ENCODE measurements at regions not wholly inside any gene's neighbourhood (a gene's known extent, or its start where the extent isn't known, plus 50 kb on each side); places are given as distances from the start of the nearest gene placed in this dataset.

- H3K4me1 ChIP-seq: peaks cover 0 to 11% (median 0%) of the 10 kb centered on the region in 4 donors
- no peak for DNase-seq (ENCODE audit: low spot score in 2 of 2)
- no peaks in the 10 kb centered on the region for H3K9me3 ChIP-seq
- H3K4me3 ChIP-seq: no peak overlapping the region
- no peaks in the 10 kb centered on the region for H3K36me3 ChIP-seq
- no peak for TF ChIP-seq POLR2A (IDR thresholded peaks at IDR 0.05)
- no peak for TF ChIP-seq EP300 (IDR thresholded peaks at IDR 0.05)
- no peak for TF ChIP-seq CTCF (IDR thresholded peaks at IDR 0.05)
- no peaks in the 10 kb centered on the region for H3K27me3 ChIP-seq
- H3K27ac ChIP-seq: no peak overlapping the region
- 83 to 84% methylated on average over 19 of the region's 19 CpGs for WGBS, 2 donors
Measured at GRCh38 chr1:4517186-4517954, 137.0 kb upstream of the AJAP1 start.

GRCh38 chr1:4518621-4519020 lies 135.8 kb upstream of the AJAP1 start:
- Histone ChIP-seq H3K4me3 (no peak overlapping the region), H3K27me3 (no peaks in the 10 kb centered on the region), H3K36me3 (no peaks in the 10 kb centered on the region), H3K27ac (no peak overlapping the region), H3K4me1 (peaks cover 0 to 3% (median 0%) of the 10 kb centered on the region in 4 donors), H3K9me3 (no peaks in the 10 kb centered on the region)
- WGBS, 2 donors: 94 to 95% methylated on average over 7 of the region's 7 CpGs
- DNase-seq (ENCODE audit: low spot score in 2 of 2): no peak
- TF ChIP-seq POLR2A (IDR thresholded peaks at IDR 0.05): no peak

- Histone ChIP-seq H3K27me3 (no peaks in the 10 kb centered on the region), H3K9me3 (no peaks in the 10 kb centered on the region), H3K27ac (no peak overlapping the region), H3K36me3 (no peaks in the 10 kb centered on the region), H3K4me3 (no peak overlapping the region), H3K4me1 (no peaks in the 10 kb centered on the region)
- 87 to 93% methylated on average over 6 of the region's 6 CpGs for WGBS, 2 donors
- DNase-seq (ENCODE audit: low spot score in 2 of 2): no peak
- TF ChIP-seq CTCF (IDR thresholded peaks at IDR 0.05) (no peak), POLR2A (IDR thresholded peaks at IDR 0.05) (no peak), EP300 (IDR thresholded peaks at IDR 0.05) (no peak)
Measured at GRCh38 chr1:4519954-4520353, 134.5 kb upstream of the AJAP1 start.

GRCh38 chr1:4523551-4523950 lies 130.9 kb upstream of the AJAP1 start:
- Histone ChIP-seq H3K27me3 (no peaks in the 10 kb centered on the region), H3K36me3 (no peaks in the 10 kb centered on the region), H3K27ac (no peak overlapping the region), H3K4me1 (no peaks in the 10 kb centered on the region), H3K4me3 (no peak overlapping the region), H3K9me3 (no peaks in the 10 kb centered on the region)
- TF ChIP-seq POLR2A (IDR thresholded peaks at IDR 0.05) (no peak), CTCF (IDR thresholded peaks at IDR 0.05) (no peak), EP300 (IDR thresholded peaks at IDR 0.05) (no peak)
- no peak for DNase-seq (ENCODE audit: low spot score in 2 of 2)
- 66 to 73% methylated on average over 4 of the region's 4 CpGs for WGBS, 2 donors

- H3K27me3 ChIP-seq: no peaks in the 10 kb centered on the region
- H3K27ac ChIP-seq: no peak overlapping the region
- WGBS, 2 donors: 45 to 54% methylated on average over 8 of the region's 8 CpGs
- no peak overlapping the region for H3K4me3 ChIP-seq
- TF ChIP-seq EP300 (IDR thresholded peaks at IDR 0.05) (no peak), CTCF (IDR thresholded peaks at IDR 0.05) (no peak), POLR2A (IDR thresholded peaks at IDR 0.05) (no peak)
- H3K36me3 ChIP-seq: no peaks in the 10 kb centered on the region
- H3K4me1 ChIP-seq: no peaks in the 10 kb centered on the region
- no peak for DNase-seq (ENCODE audit: low spot score in 2 of 2)
- H3K9me3 ChIP-seq: no peaks in the 10 kb centered on the region
Measured at GRCh38 chr1:4526747-4527146, 127.7 kb upstream of the AJAP1 start.

Measured in tibial nerve (tissue), 4 donors.